ENCODE measurements at regions not wholly inside any gene's neighbourhood (a gene's known extent, or its start where the extent isn't known, plus 50 kb on each side); places are given as distances from the start of the nearest gene placed in this dataset.

DNA sequence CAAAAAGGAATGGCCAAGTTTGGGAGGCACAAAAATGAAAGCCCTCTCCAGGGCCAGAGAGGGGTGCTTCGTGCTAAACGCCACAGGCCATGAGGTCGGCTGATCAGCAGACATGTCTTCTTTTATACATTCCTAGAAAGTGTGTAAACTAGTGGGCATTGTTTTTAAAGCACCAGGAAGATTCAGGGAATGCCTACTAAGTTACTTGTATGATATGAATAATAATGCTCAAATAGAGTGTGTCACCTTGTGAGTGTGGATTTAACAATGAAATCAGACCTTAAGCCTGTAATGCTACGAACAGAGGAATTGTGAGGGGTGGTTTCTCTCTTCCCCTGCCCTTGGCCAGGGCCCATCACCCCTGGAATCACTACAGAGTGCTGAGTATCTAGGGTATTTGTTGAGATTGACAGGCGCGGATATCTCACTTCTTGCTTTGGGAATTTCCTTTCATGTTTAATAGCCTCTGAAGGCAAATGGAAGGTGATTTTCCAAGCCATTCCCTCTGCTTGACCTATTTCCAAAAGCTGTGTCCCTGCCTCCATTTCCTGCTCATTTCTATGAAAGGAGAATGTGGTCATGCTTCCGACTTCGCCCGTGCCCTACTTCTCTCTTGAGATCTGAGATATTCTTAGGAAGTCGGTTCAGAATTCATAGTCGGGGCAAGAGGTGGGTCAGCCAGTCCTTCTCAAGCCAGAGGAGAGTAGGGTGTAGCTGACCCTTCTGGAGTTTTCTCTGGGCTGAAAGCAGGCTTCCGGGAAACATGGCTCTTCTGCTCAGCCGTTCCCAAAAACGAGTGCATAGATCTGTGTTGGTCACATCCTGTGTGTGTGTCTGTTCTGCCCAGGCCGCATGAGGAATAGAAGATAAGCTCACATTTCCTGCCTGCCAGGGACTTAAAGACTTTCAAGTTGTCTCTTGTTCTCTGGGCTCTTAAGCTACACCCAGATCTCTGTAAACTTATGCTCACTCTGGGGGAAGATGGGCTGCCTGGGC lies 167.8 kb upstream of the ITGB1 start:
- no peaks in the 10 kb centered on the region for H3K27me3 ChIP-seq (replicated peaks in 1 of 4; ENCODE audit: control insufficient read depth in 3 of 4, extremely low read depth in 1 of 4, insufficient read depth in 3 of 4, low read length in 3 of 4)
- H3K14ac ChIP-seq (ENCODE audit: insufficient read length): no peak overlapping the region
- H2BK5ac ChIP-seq (ENCODE audit: low read depth, low read length): no peak overlapping the region
- FAIRE-seq (no peak), DNase-seq (ENCODE audit: low read depth in 1 of 2, low spot score in 2 of 2) (no peak)
- no peak overlapping the region for H3K56ac ChIP-seq (replicated peaks; ENCODE audit: insufficient read length, low read depth, low read length)
- H4K91ac ChIP-seq (replicated peaks; ENCODE audit: insufficient read length, low read length): no peak overlapping the region
- no peaks in the 10 kb centered on the region for H3K23me2 ChIP-seq (ENCODE audit: low read depth, low read length)
- H2BK15ac ChIP-seq (ENCODE audit: low read length): no peak overlapping the region
- H3K79me1 ChIP-seq (ENCODE audit: low read depth, low read length): no peaks in the 10 kb centered on the region
- H4K8ac ChIP-seq (ENCODE audit: extremely low read depth, insufficient read depth, low read length): no peak overlapping the region
- no peak overlapping the region for H3K23ac ChIP-seq (ENCODE audit: insufficient read length)
- no peak overlapping the region for H3K4me2 ChIP-seq (ENCODE audit: insufficient read depth in 1 of 2, low read depth in 2 of 2, low read length in 2 of 2)
- H3K36me3 ChIP-seq (ENCODE audit: control insufficient read depth in 2 of 4, insufficient read depth in 4 of 4, low read length in 3 of 4): no peaks in the 10 kb centered on the region
- no peak for TF ChIP-seq ZNF274 (IDR thresholded peaks at IDR 0.05; ENCODE audit: borderline replicate concordance, extremely low read depth, low read length)
- no peak for TF ChIP-seq TEAD4 (IDR thresholded peaks at IDR 0.05; ENCODE audit: low read depth, low read length)
- no peak overlapping the region for H3K4ac ChIP-seq (replicated peaks; ENCODE audit: insufficient read length, low read depth, low read length)
- H3K79me2 ChIP-seq (ENCODE audit: control insufficient read depth in 1 of 2, insufficient read depth in 2 of 2, low read length in 2 of 2): no peaks in the 10 kb centered on the region
- CTCF ChIA-PET (ENCODE audit: partially characterized antibody): interaction anchor here (0.6 to 4.5 kb wide), 8 partner anchors 11 to 600 kb away, joined by 3 to 34 read pairs (median 4); no protein-coding TSS in a partner anchor
- H4K20me1 ChIP-seq (replicated peaks in 1 of 2; ENCODE audit: control insufficient read depth in 1 of 2, insufficient read depth in 2 of 2, low read length in 2 of 2): no peaks in the 10 kb centered on the region
- H2BK120ac ChIP-seq (replicated peaks; ENCODE audit: low read depth, low read length): no peak overlapping the region
- no peaks in the 10 kb centered on the region for H3K9me3 ChIP-seq (ENCODE audit: insufficient read depth in 2 of 2, low read depth in 1 of 2, low read length in 1 of 2)
- H2AK5ac ChIP-seq (ENCODE audit: low read depth, low read length): no peak overlapping the region
- no peak overlapping the region for H2BK20ac ChIP-seq (ENCODE audit: low read length)
- no peak overlapping the region for H3K4me3 ChIP-seq (ENCODE audit: extremely low read depth in 1 of 4, insufficient read depth in 2 of 4, low read depth in 3 of 4, low read length in 4 of 4)
- no peak overlapping the region for H3K27ac ChIP-seq (ENCODE audit: low read depth, low read length)
- H2AFZ ChIP-seq (ENCODE audit: low read length): no peak overlapping the region; the same call in 1 of the 2 replicates
- WGBS, 2 experiments (ENCODE audit: extremely low coverage in 1 of 2, insufficient coverage in 1 of 2, insufficient read length in 1 of 2, insufficient replicate concordance in 2 of 2, low coverage in 1 of 2, low lambda C conversion rate in 2 of 2, missing lambda C conversion rate in 1 of 2): 91% methylated on average over 15 of the region's 15 CpGs; no CpG with 5 or more reads in 1 of the 2 experiments
- no peak overlapping the region for H3K18ac ChIP-seq (ENCODE audit: extremely low read depth, low read length)
- no peak overlapping the region for H3K9ac ChIP-seq (replicated peaks in 1 of 4; ENCODE audit: extremely low read depth in 1 of 4, low read depth in 3 of 4, low read length in 3 of 4)
- POLR2A ChIA-PET (ENCODE audit: partially characterized antibody): no interaction called here
- H3K4me1 ChIP-seq (replicated peaks in 1 of 4; ENCODE audit: control insufficient read depth in 3 of 4, insufficient read depth in 4 of 4, low read length in 3 of 4): peaks cover 0 to 2% (median 0%) of the 10 kb centered on the region in 4 experiments; a peak in 1 of 7 replicates
- H2BK12ac ChIP-seq (ENCODE audit: low read depth, low read length): no peak overlapping the region
- no peak overlapping the region for H4K5ac ChIP-seq (ENCODE audit: insufficient read length, low read depth, low read length)

Measured in H1 (cell line).